GM23338 (cell line): ENCODE measurements at regions not wholly inside any gene's neighbourhood (a gene's known extent, or its start where the extent isn't known, plus 50 kb on each side); places are given as distances from the start of the nearest gene placed in this dataset.

Experiments
- ATAC-seq: fragments of 200-7000 bp; cut with Tn5 transposase; 3 replicates; pipeline ENCODE4 v1.9.1; 2020
- DNase-seq: peaks from one replicate; pipeline ENCODE4 v3.0.0-alpha.2; 2015; ENCODE audit warnings: low spot score
- H2AFZ ChIP-seq: fragments of 200-600 bp; sonication (generic); 2 replicates; pipeline ENCODE4 v1.8.0; 2016; ENCODE audit warnings: antibody characterized with exemption, mild to moderate bottlenecking, moderate library complexity
- H3F3A ChIP-seq: fragments of 200-600 bp; sonication (generic); replicated peaks from 2 replicates; pipeline ENCODE4 v1.8.0; 2017; ENCODE audit warnings: antibody characterized with exemption, mixed run types, low read depth
- H3K27ac ChIP-seq: fragments of 200-600 bp; sonication (generic); 2 replicates; pipeline ENCODE4 v1.6.1; 2016; ENCODE audit warnings: low read depth
- H3K27me3 ChIP-seq: fragments of 200-600 bp; sonication (generic); 2 replicates; pipeline ENCODE4 v1.8.0; 2016; ENCODE audit warnings: mild to moderate bottlenecking, mixed run types, moderate library complexity; ENCODE audit not compliant: insufficient read depth
- H3K36me3 ChIP-seq: fragments of 200-600 bp; sonication (generic); 2 replicates; pipeline ENCODE4 v1.8.0; 2016; ENCODE audit warnings: mild to moderate bottlenecking; ENCODE audit not compliant: insufficient read depth
- H3K4me1 ChIP-seq: fragments of 200-600 bp; sonication (generic); 2 replicates; pipeline ENCODE4 v1.8.0; 2016; ENCODE audit warnings: mild to moderate bottlenecking, moderate library complexity; ENCODE audit not compliant: insufficient read depth
- H3K4me2 ChIP-seq: fragments of 200-600 bp; sonication (generic); 2 replicates; pipeline ENCODE4 v1.7.1; 2017; ENCODE audit warnings: mixed run types
- H3K4me3 ChIP-seq: fragments of 200-600 bp; sonication (generic); 2 replicates; pipeline ENCODE4 v1.6.1; 2016; ENCODE audit warnings: mixed run types
- H3K79me2 ChIP-seq: fragments of 200-600 bp; sonication (generic); replicated peaks from 2 replicates; pipeline ENCODE4 v1.8.0; 2017; ENCODE audit warnings: mild to moderate bottlenecking; ENCODE audit not compliant: insufficient read depth
- H3K9me2 ChIP-seq: fragments of 200-600 bp; sonication (generic); 2 replicates; pipeline ENCODE4 v1.8.0; 2017; ENCODE audit not compliant: insufficient read depth
- H4K20me1 ChIP-seq: fragments of 200-600 bp; sonication (generic); replicated peaks from 2 replicates; pipeline ENCODE4 v1.8.0; 2017; ENCODE audit warnings: mild to moderate bottlenecking; ENCODE audit not compliant: insufficient read depth
- H3K27ac Mint-ChIP-seq: 2 replicates; pipeline ENCODE4 v1.8.0; 2020; ENCODE audit warnings: inconsistent platforms, mild to moderate bottlenecking, moderate library complexity, mixed read lengths
- H3K27me3 Mint-ChIP-seq: 3 replicates; pipeline ENCODE4 v1.8.0; 2022; ENCODE audit warnings: low read depth, mild to moderate bottlenecking, moderate library complexity, mixed read lengths, inconsistent platforms; ENCODE audit not compliant: insufficient read depth, poor library complexity
- H3K36me3 Mint-ChIP-seq: 3 replicates; pipeline ENCODE4 v1.8.0; 2021; ENCODE audit warnings: low read depth, mild to moderate bottlenecking, inconsistent platforms, moderate library complexity, mixed read lengths
- H3K4me1 Mint-ChIP-seq: 3 replicates; pipeline ENCODE4 v1.8.0; 2020; ENCODE audit warnings: mild to moderate bottlenecking, inconsistent platforms, mixed read lengths
- H3K4me3 Mint-ChIP-seq: 3 replicates; pipeline ENCODE4 v1.8.0; 2021; ENCODE audit warnings: moderate library complexity, mild to moderate bottlenecking, inconsistent platforms, mixed read lengths
- H3K9me3 Mint-ChIP-seq: 3 replicates; pipeline ENCODE4 v1.8.0; 2020; ENCODE audit warnings: moderate library complexity, mild to moderate bottlenecking, inconsistent platforms, mixed read lengths
- CREB1 ChIP-seq: fragments of 250-450 bp; sonication (Bioruptor Pico); IDR thresholded peaks from 2 replicates; pipeline ENCODE4 v1.5.0; 2020; ENCODE audit warnings: low read depth, mild to moderate bottlenecking, moderate library complexity
- EZH2 ChIP-seq: fragments of 200-600 bp; sonication (generic); IDR thresholded peaks from one replicate; pipeline ENCODE4 v1.8.0; 2017; ENCODE audit warnings: antibody characterized with exemption, mild to moderate bottlenecking, low read depth; ENCODE audit not compliant: unreplicated experiment
- EZH2phosphoT487 ChIP-seq: fragments of 200-600 bp; sonication (generic); IDR thresholded peaks from one replicate; pipeline ENCODE4 v1.8.1; 2018; ENCODE audit warnings: antibody characterized with exemption; ENCODE audit not compliant: unreplicated experiment
- JUNB ChIP-seq: IDR thresholded peaks from one replicate; pipeline ENCODE4 v1.6.1; 2016; ENCODE audit warnings: antibody characterized with exemption; ENCODE audit not compliant: unreplicated experiment
- NANOG ChIP-seq: IDR thresholded peaks from 2 replicates; pipeline ENCODE4 v1.6.1; 2016; ENCODE audit warnings: antibody characterized with exemption, borderline replicate concordance
- POLR2AphosphoS5 ChIP-seq: IDR thresholded peaks from 2 replicates; pipeline ENCODE4 v1.6.1; 2016; ENCODE audit warnings: antibody characterized with exemption, low read depth
- ZNF114 ChIP-seq: fragments of 250-450 bp; sonication (Bioruptor Pico); IDR thresholded peaks from 2 replicates; pipeline ENCODE4 v1.5.0; 2020; ENCODE audit warnings: mild to moderate bottlenecking, moderate library complexity
- TF ChIP-seq, protein P1 (sequence below): IDR thresholded peaks from 2 replicates; pipeline ENCODE4 v1.6.1; 2016; ENCODE audit warnings: antibody characterized with exemption
- TF ChIP-seq, protein P2 (sequence below): fragments of 250-450 bp; sonication (Bioruptor Pico); IDR thresholded peaks from 2 replicates; pipeline ENCODE4 v1.5.0; 2020; ENCODE audit warnings: mild to moderate bottlenecking, moderate library complexity
- TF ChIP-seq, protein P3 (sequence below): IDR thresholded peaks from one replicate; pipeline ENCODE4 v1.6.1; 2018; ENCODE audit warnings: antibody characterized with exemption; ENCODE audit not compliant: unreplicated experiment

DNA sequence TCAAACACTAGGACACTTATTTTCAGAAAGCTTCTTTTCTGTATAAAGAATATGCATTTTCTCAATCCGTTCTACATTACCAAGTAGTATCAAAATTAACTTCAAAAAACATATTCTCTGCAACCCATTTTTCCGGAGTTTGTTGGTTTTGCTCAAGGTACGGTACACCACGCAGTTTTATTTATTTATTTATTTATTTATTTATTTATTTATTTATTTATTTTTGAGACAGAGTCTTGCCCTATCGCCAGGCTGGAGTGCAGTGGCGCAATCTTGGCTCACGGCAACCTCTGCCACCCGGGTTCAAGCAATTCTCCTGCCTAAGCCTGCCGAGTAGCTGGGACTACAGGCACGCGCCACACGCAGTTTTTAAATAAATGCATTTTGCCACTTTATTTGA, 900.3 kb downstream of the CBLN2 start:
- DNase-seq (no peak), ATAC-seq (no peak)
- Histone ChIP-seq H2AFZ (no peak overlapping the region), H3K36me3 (peaks cover 7% of the 10 kb centered on the region; the same call in 1 of the 2 replicates), H4K20me1 (no peaks in the 10 kb centered on the region), H3K27me3 (no peaks in the 10 kb centered on the region), H3K79me2 (no peaks in the 10 kb centered on the region), H3K4me3 (no peak overlapping the region), H3K27ac (no peak overlapping the region), H3F3A (no peaks in the 10 kb centered on the region), H3K4me1 (no peaks in the 10 kb centered on the region), H3K9me2 (no peaks in the 10 kb centered on the region), H3K4me2 (no peak overlapping the region)
- Mint-ChIP-seq H3K36me3 (peaks cover 30% of the 10 kb centered on the region; the same call in 2 of the 3 replicates), H3K4me3 (no peak overlapping the region), H3K9me3 (peaks cover 87% of the 10 kb centered on the region), H3K27ac (no peak overlapping the region), H3K27me3 (no peaks in the 10 kb centered on the region), H3K4me1 (no peaks in the 10 kb centered on the region)
- TF ChIP-seq NANOG (no peak), EZH2phosphoT487 (no peak), EZH2 (no peak), ZNF114 (CRISPR knock-in tag) (no peak), CREB1 (CRISPR knock-in tag) (no peak)
- TF ChIP-seq, protein P1, sequence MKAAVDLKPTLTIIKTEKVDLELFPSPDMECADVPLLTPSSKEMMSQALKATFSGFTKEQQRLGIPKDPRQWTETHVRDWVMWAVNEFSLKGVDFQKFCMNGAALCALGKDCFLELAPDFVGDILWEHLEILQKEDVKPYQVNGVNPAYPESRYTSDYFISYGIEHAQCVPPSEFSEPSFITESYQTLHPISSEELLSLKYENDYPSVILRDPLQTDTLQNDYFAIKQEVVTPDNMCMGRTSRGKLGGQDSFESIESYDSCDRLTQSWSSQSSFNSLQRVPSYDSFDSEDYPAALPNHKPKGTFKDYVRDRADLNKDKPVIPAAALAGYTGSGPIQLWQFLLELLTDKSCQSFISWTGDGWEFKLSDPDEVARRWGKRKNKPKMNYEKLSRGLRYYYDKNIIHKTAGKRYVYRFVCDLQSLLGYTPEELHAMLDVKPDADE = no peak

DNA sequence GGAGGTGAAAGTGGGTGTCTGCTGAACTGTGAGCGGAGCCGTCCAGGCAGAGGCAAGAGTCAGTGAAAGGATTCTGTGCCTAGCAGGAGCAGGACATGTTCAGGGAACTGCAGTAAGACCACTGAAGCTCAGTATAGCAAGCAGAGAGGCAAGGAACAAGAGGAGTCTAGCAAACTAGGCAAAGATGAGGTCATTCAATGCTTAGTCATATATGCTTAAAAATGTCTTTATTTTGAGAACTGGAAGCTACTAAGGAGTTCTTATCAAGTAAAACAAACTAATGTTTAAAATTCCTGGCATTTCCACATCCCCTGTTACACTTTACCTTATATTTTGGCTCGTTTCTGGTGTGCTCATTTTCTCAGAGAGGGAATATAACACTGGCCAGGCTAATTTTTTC, 913.4 kb downstream of the CBLN2 start:
- H3K4me1 ChIP-seq = no peaks in the 10 kb centered on the region
- DNase-seq (no peak), ATAC-seq (no peak)
- Mint-ChIP-seq H3K27me3 (no peaks in the 10 kb centered on the region), H3K4me1 (no peaks in the 10 kb centered on the region), H3K27ac (no peak overlapping the region), H3K4me3 (no peak overlapping the region), H3K36me3 (peaks cover 18% of the 10 kb centered on the region), H3K9me3 (peaks cover 63% of the 10 kb centered on the region)
- H3K27ac ChIP-seq = no peak overlapping the region
- H4K20me1 ChIP-seq = no peaks in the 10 kb centered on the region
- H3K4me2 ChIP-seq = no peak overlapping the region
- no peaks in the 10 kb centered on the region for H3K27me3 ChIP-seq
- no peaks in the 10 kb centered on the region for H3K79me2 ChIP-seq
- H3F3A ChIP-seq = no peaks in the 10 kb centered on the region
- H3K9me2 ChIP-seq = no peaks in the 10 kb centered on the region
- TF ChIP-seq NANOG (no peak), CREB1 (CRISPR knock-in tag) (no peak), POLR2AphosphoS5 (no peak), ZNF114 (CRISPR knock-in tag) (no peak), EZH2phosphoT487 (no peak), EZH2 (no peak), JUNB (no peak)
- TF ChIP-seq, protein P1 = no peak
- TF ChIP-seq, protein P2, sequence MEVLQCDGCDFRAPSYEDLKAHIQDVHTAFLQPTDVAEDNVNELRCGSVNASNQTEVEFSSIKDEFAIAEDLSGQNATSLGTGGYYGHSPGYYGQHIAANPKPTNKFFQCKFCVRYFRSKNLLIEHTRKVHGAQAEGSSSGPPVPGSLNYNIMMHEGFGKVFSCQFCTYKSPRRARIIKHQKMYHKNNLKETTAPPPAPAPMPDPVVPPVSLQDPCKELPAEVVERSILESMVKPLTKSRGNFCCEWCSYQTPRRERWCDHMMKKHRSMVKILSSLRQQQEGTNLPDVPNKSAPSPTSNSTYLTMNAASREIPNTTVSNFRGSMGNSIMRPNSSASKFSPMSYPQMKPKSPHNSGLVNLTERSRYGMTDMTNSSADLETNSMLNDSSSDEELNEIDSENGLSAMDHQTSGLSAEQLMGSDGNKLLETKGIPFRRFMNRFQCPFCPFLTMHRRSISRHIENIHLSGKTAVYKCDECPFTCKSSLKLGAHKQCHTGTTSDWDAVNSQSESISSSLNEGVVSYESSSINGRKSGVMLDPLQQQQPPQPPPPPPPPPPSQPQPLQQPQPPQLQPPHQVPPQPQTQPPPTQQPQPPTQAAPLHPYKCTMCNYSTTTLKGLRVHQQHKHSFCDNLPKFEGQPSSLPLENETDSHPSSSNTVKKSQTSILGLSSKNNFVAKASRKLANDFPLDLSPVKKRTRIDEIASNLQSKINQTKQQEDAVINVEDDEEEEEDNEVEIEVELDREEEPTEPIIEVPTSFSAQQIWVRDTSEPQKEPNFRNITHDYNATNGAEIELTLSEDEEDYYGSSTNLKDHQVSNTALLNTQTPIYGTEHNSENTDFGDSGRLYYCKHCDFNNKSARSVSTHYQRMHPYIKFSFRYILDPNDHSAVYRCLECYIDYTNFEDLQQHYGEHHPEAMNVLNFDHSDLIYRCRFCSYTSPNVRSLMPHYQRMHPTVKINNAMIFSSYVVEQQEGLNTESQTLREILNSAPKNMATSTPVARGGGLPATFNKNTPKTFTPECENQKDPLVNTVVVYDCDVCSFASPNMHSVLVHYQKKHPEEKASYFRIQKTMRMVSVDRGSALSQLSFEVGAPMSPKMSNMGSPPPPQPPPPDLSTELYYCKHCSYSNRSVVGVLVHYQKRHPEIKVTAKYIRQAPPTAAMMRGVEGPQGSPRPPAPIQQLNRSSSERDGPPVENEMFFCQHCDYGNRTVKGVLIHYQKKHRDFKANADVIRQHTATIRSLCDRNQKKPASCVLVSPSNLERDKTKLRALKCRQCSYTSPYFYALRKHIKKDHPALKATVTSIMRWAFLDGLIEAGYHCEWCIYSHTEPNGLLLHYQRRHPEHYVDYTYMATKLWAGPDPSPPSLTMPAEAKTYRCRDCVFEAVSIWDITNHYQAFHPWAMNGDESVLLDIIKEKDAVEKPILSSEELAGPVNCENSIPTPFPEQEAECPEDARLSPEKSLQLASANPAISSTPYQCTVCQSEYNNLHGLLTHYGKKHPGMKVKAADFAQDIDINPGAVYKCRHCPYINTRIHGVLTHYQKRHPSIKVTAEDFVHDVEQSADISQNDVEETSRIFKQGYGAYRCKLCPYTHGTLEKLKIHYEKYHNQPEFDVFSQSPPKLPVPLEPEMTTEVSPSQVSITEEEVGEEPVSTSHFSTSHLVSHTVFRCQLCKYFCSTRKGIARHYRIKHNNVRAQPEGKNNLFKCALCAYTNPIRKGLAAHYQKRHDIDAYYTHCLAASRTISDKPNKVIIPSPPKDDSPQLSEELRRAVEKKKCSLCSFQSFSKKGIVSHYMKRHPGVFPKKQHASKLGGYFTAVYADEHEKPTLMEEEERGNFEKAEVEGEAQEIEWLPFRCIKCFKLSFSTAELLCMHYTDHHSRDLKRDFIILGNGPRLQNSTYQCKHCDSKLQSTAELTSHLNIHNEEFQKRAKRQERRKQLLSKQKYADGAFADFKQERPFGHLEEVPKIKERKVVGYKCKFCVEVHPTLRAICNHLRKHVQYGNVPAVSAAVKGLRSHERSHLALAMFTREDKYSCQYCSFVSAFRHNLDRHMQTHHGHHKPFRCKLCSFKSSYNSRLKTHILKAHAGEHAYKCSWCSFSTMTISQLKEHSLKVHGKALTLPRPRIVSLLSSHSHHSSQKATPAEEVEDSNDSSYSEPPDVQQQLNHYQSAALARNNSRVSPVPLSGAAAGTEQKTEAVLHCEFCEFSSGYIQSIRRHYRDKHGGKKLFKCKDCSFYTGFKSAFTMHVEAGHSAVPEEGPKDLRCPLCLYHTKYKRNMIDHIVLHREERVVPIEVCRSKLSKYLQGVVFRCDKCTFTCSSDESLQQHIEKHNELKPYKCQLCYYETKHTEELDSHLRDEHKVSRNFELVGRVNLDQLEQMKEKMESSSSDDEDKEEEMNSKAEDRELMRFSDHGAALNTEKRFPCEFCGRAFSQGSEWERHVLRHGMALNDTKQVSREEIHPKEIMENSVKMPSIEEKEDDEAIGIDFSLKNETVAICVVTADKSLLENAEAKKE (CRISPR knock-in tag) = no peak
- TF ChIP-seq, protein P3, sequence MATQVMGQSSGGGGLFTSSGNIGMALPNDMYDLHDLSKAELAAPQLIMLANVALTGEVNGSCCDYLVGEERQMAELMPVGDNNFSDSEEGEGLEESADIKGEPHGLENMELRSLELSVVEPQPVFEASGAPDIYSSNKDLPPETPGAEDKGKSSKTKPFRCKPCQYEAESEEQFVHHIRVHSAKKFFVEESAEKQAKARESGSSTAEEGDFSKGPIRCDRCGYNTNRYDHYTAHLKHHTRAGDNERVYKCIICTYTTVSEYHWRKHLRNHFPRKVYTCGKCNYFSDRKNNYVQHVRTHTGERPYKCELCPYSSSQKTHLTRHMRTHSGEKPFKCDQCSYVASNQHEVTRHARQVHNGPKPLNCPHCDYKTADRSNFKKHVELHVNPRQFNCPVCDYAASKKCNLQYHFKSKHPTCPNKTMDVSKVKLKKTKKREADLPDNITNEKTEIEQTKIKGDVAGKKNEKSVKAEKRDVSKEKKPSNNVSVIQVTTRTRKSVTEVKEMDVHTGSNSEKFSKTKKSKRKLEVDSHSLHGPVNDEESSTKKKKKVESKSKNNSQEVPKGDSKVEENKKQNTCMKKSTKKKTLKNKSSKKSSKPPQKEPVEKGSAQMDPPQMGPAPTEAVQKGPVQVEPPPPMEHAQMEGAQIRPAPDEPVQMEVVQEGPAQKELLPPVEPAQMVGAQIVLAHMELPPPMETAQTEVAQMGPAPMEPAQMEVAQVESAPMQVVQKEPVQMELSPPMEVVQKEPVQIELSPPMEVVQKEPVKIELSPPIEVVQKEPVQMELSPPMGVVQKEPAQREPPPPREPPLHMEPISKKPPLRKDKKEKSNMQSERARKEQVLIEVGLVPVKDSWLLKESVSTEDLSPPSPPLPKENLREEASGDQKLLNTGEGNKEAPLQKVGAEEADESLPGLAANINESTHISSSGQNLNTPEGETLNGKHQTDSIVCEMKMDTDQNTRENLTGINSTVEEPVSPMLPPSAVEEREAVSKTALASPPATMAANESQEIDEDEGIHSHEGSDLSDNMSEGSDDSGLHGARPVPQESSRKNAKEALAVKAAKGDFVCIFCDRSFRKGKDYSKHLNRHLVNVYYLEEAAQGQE = no peak
- H3K36me3 ChIP-seq = peaks cover 2% of the 10 kb centered on the region; the same call in 1 of the 2 replicates
- H2AFZ ChIP-seq = no peak overlapping the region
- H3K4me3 ChIP-seq = no peak overlapping the region
